ENCODE measurements at regions not wholly inside any gene's neighbourhood (a gene's known extent, or its start where the extent isn't known, plus 50 kb on each side); places are given as distances from the start of the nearest gene placed in this dataset.

DNA sequence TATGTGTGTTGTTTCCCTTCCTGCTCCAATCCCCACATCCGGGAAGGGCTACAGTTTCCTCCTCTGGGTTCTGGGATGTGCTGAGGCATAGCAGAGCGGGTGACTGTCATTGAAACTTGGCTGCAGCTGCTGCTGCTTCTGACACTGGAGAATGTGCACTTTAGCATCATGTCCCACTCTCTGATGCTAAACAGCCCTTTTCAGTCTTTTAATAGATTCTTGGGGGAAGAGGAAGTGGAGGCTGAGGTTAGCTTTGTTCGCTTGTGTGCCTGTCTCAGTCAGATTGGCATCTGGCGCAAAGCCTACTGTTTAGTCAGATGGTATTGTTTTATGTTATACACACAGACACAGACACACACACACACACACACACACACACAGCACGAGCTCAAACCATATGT is 136.5 kb upstream of the RND3 start:
- TF ChIP-seq CTCF (IDR thresholded peaks at IDR 0.05): no peak
- TF ChIP-seq POLR2A (IDR thresholded peaks at IDR 0.05): no peak
- no peak for DNase-seq (ENCODE audit: low spot score in 2 of 2)
- intact Hi-C loops (cut with DNase I; ENCODE audit: low total_unique reads): no loop called here
- WGBS, 2 donors: 51% methylated on average over 5 of the region's 5 CpGs
- H3K4me3 ChIP-seq (ENCODE audit: low read depth, poor library complexity, severe bottlenecking): no peak overlapping the region

DNA sequence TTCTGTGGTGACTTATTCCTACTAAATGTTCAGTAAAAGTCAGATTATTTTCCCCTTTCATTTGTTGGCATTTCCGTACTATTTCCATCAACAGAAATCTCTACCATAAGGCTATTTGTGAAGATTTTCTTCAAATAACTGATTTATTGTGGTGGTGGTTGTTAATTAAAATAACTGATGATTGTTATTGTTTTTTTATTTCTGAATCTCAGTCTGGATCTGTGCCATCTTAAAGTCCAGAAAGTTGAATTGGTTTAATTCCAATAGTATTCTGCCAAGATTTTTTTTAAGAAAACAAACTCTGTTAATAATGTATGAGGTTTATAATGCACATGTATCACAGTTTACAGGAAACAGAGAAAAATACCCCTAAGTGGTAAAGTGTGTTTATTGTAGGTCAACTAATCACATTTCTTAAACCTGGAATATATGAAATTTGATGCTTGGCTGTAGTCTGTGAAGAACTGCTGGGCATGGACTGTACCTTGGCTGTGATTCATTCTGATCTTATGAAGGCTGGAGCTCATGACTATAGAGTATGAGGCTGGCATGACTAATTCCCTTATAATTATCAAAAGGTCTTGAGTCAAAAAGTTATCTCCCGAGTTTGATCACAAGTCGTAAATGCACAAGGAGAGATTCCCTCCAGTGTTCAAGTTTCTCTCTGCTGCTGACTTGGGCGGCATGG is 134.2 kb upstream of the RND3 start:
- no peak for DNase-seq (ENCODE audit: low spot score in 2 of 2)
- H3K4me3 ChIP-seq (ENCODE audit: low read depth, poor library complexity, severe bottlenecking): no peak overlapping the region
- intact Hi-C loops (cut with DNase I; ENCODE audit: low total_unique reads): no loop called here
- WGBS, 2 donors: 50 to 55% methylated on average over 4 of the region's 4 CpGs
- no peak for TF ChIP-seq POLR2A (IDR thresholded peaks at IDR 0.05)
- TF ChIP-seq CTCF (IDR thresholded peaks at IDR 0.05): no peak

DNA sequence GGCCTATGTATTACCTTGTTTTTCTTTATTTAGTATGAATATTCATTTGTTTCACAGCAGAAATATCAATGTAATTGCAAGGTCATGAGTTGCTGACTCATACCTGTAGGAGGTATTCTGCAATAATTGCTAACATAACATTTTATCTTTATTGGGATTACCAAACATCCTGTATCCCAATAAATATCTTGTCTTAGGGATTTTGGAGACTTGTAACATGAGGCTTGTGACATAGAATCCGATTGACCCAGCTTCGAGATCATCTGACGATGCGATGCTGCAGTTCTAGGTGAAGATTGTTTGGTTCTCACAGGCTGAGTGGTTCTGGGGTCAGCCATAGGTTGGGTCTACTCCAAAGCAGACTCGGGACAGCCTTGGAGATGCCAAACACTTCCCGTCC is 133.4 kb upstream of the RND3 start:
- no peak for TF ChIP-seq CTCF (IDR thresholded peaks at IDR 0.05)
- TF ChIP-seq POLR2A (IDR thresholded peaks at IDR 0.05): no peak
- 81 to 87% methylated on average over 6 of the region's 6 CpGs for WGBS, 2 donors
- no peak overlapping the region for H3K4me3 ChIP-seq (ENCODE audit: low read depth, poor library complexity, severe bottlenecking)
- DNase-seq (ENCODE audit: low spot score in 2 of 2): no peak
- intact Hi-C loops (cut with DNase I; ENCODE audit: low total_unique reads): no loop called here

GRCh38 chr2:150620416-150620815 is 132.9 kb upstream of the RND3 start:
- no peak for DNase-seq (ENCODE audit: low spot score in 2 of 2)
- TF ChIP-seq POLR2A (IDR thresholded peaks at IDR 0.05) (no peak), CTCF (IDR thresholded peaks at IDR 0.05) (no peak)
- intact Hi-C loops (cut with DNase I; ENCODE audit: low total_unique reads): no loop called here
- H3K4me3 ChIP-seq (ENCODE audit: low read depth, poor library complexity, severe bottlenecking): no peak overlapping the region

GRCh38 chr2:150619607-150620330 is 132.3 kb upstream of the RND3 start:
- H3K4me3 ChIP-seq (ENCODE audit: low read depth, poor library complexity, severe bottlenecking): no peak overlapping the region
- 36 to 44% methylated on average over 5 of the region's 5 CpGs for WGBS, 2 donors
- intact Hi-C loops (cut with DNase I; ENCODE audit: low total_unique reads): no loop called here
- TF ChIP-seq CTCF (IDR thresholded peaks at IDR 0.05): no peak
- TF ChIP-seq POLR2A (IDR thresholded peaks at IDR 0.05): no peak
- DNase-seq (ENCODE audit: low spot score in 2 of 2): no peak
